Pancreas (tissue), 10 donors: ENCODE measurements at regions not wholly inside any gene's neighbourhood (a gene's known extent, or its start where the extent isn't known, plus 50 kb on each side); places are given as distances from the start of the nearest gene placed in this dataset.

ENCODE experiments used
- ATAC-seq, 4 donors: fragments of 200-7000 bp; cut with Tn5 transposase; one replicate each; pipeline versions ENCODE4 v1.8.0 to v1.9.1; 2020; ENCODE audit warnings: mild to moderate bottlenecking in 4 of 4, moderate library complexity in 4 of 4
- DNase-seq, 6 donors: peaks; one replicate each; pipeline ENCODE4 v3.0.0-alpha.2; 2020
- FAIRE-seq: peaks from 2 replicates; lab custom pipeline; 2012; peaks lifted over from hg19 to GRCh38; lab: Jason Lieb, UNC
- H3K27ac ChIP-seq, 4 donors: fragments of 200-600 bp; sonication (generic); 1 replicate in 3 of 4; 2 replicates in 1 of 4; pipeline versions ENCODE4 v1.5.0 to v1.8.0; 2020
- H3K27me3 ChIP-seq, 4 donors: fragments of 200-600 bp; one replicate each; pipeline ENCODE4 v1.8.0; 2021
- H3K36me3 ChIP-seq, 3 donors: fragments of 200-600 bp; sonication (generic) in 1 of 3; one replicate each; pipeline versions ENCODE4 v1.5.0 to v1.8.0; 2020 to 2021
- H3K4me1 ChIP-seq, 3 donors: fragments of 200-600 bp; one replicate each; pipeline ENCODE4 v1.8.0; 2021
- H3K4me3 ChIP-seq, 4 donors: fragments of 200-600 bp; sonication (generic) in 2 of 4; one replicate each; pipeline versions ENCODE4 v1.5.0 to v1.8.0; 2020 to 2021
- H3K9me3 ChIP-seq, 4 donors: fragments of 200-600 bp; one replicate each; pipeline ENCODE4 v1.8.0; 2021
- WGBS, 2 donors: extraction: QIAGEN DNeasy Blood & Tissue Kit; methylation state at CpG; one replicate each; pipeline ENCODE4 v1.1.7; 2013; 5-methylcytosine and 5-hydroxymethylcytosine counted together
- intact Hi-C, 3 donors: fragments of 100-400 bp; cut with DNase I; formaldehyde crosslinking; loops; one replicate each; pipeline versions ENCODE4 v1.11.1 to v1.14.2; 2022
- TF ChIP-seq, protein P1 (sequence below), 4 donors: fragments of 200-600 bp; sonication (generic) in 3 of 4; IDR thresholded peaks; one replicate each; pipeline versions ENCODE4 v1.5.0 to v1.8.0; 2021; ENCODE audit warnings: antibody characterized with exemption in 4 of 4
- donor health status: healthy with polysubstance abuse.
- donor health status: DM: no; HTN: no; CAD: no; lungs with moderate emphysema.
- donor health status: DM: no; HTN: no; CAD: no.
- donor health status: control.
- donor health status: control.
- donor health status: Bipolar disorder and iron deficiency.
- donor health status: DM: yes; HTN: yes; CAD: no.
- donor health status: DM: no; HTN: no; CAD: no.
- donor health status: DM: no; HTN: no; CAD: no.
- donor health status: DM: yes; HTN: yes; CAD: no.

DNA sequence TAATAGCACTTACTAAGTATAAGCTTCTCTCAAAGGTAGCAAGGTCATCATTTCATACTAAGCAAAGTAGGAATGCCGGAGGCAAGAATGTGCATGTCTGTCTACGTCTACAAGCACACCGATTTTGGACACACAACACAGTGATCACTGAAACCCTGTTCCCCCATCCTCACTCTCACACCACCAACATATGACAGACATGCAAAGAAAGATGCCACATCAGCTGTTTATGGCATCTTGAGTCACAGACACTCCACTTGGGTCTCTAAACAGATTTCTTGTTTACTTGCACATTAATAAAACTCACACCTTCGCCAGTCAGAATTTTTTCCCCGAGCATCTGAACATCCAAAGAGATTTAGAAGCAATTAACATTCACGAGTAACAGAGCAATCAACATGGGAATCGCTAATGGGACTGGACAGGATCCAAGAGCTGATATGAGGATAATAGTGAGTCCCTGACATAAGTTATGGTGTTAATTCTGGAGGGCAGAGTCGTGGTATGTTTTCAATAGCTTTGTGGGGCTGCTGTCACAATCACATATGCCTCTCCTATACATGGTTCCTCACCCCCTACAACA, 324.1 kb downstream of the DHX15 start:
- no peak overlapping the region for H3K27ac ChIP-seq
- ATAC-seq = no peak
- H3K36me3 ChIP-seq = no peaks in the 10 kb centered on the region
- H3K4me1 ChIP-seq = no peaks in the 10 kb centered on the region
- intact Hi-C loops = no loop called here
- no peak for FAIRE-seq
- H3K27me3 ChIP-seq = no peaks in the 10 kb centered on the region
- 37 to 47% methylated on average over 8 of the region's 8 CpGs for WGBS, 2 donors
- H3K9me3 ChIP-seq = no peaks in the 10 kb centered on the region
- no peak overlapping the region for H3K4me3 ChIP-seq
- TF ChIP-seq, protein P1, sequence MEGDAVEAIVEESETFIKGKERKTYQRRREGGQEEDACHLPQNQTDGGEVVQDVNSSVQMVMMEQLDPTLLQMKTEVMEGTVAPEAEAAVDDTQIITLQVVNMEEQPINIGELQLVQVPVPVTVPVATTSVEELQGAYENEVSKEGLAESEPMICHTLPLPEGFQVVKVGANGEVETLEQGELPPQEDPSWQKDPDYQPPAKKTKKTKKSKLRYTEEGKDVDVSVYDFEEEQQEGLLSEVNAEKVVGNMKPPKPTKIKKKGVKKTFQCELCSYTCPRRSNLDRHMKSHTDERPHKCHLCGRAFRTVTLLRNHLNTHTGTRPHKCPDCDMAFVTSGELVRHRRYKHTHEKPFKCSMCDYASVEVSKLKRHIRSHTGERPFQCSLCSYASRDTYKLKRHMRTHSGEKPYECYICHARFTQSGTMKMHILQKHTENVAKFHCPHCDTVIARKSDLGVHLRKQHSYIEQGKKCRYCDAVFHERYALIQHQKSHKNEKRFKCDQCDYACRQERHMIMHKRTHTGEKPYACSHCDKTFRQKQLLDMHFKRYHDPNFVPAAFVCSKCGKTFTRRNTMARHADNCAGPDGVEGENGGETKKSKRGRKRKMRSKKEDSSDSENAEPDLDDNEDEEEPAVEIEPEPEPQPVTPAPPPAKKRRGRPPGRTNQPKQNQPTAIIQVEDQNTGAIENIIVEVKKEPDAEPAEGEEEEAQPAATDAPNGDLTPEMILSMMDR (IDR thresholded peaks at IDR 0.05) = no peak
- DNase-seq = no peak

DNA sequence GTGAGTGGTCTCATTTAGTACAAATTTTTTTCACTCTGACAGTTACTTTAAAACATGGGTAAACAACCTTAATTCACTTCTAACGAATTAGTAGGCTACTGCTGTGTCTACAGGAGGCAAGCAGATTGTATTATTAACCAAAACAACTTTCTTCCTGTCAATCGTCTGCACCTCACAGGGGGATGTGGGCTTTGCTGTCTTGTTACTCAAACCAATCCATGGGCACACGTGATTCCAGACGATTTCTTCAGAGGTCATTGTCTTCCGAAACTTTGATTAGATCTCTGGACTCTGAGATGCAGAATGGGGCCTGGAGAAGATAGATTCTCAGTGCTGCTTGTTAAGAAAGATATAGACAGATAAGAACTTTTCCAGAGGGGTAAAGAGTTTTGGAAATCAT, 327.8 kb downstream of the DHX15 start:
- no peaks in the 10 kb centered on the region for H3K36me3 ChIP-seq
- 35 to 38% methylated on average over 5 of the region's 5 CpGs for WGBS, 2 donors
- no peaks in the 10 kb centered on the region for H3K9me3 ChIP-seq
- H3K4me1 ChIP-seq = no peaks in the 10 kb centered on the region
- no peak overlapping the region for H3K27ac ChIP-seq
- FAIRE-seq = no peak
- H3K4me3 ChIP-seq = no peak overlapping the region
- no peak for DNase-seq
- intact Hi-C loops = no loop called here
- H3K27me3 ChIP-seq = no peaks in the 10 kb centered on the region
- no peak for ATAC-seq
- TF ChIP-seq, protein P1 (IDR thresholded peaks at IDR 0.05) = no peak

DNA sequence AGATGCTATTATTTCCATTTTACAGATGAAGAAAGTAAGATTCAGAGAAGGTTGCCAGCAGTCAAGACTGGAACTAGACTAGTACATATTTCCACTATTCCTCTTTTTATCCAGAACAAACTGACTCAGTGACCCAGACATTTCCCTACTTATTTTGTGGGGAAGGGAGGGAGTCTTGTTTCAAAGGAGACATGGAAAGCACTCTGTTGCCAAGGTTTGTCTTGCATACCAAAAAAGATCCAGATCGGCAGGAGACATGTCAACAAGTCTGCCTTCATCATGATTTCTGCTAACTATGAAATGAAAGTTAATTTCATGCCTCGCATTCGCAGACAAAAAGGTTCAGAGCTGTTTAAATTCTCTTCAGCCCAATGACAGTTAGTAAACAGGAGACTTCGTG, 328.3 kb downstream of the DHX15 start:
- WGBS, 2 donors = 37 to 52% methylated on average over 4 of the region's 4 CpGs
- no peak for DNase-seq
- H3K4me3 ChIP-seq = no peak overlapping the region
- TF ChIP-seq, protein P1 (IDR thresholded peaks at IDR 0.05) = no peak
- no peaks in the 10 kb centered on the region for H3K4me1 ChIP-seq
- H3K27ac ChIP-seq = no peak overlapping the region
- no peak for FAIRE-seq
- no peak for ATAC-seq
- intact Hi-C loops = no loop called here
- no peaks in the 10 kb centered on the region for H3K36me3 ChIP-seq
- no peaks in the 10 kb centered on the region for H3K9me3 ChIP-seq
- no peaks in the 10 kb centered on the region for H3K27me3 ChIP-seq

DNA sequence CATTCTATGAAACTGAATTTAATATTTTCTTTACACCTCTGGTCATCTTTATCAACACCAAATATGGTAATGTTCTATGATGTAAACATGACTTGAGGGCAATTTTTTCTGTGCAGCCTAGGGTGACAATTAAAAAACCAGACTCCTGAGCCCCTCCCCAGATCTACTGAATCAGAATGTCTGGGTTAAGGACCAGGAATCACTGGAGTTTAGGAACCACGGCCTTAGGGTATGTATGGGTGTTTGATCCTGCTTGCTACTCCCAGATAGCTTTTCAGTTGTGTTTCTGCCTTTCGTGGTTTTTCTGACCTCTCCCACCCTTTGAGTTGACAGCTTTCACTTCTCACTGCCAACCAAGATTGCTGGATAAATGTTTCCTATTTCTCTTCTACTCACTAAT, 332.2 kb downstream of the DHX15 start:
- 48 to 57% methylated on average over 2 of the region's 2 CpGs for WGBS, 2 donors
- FAIRE-seq (no peak), ATAC-seq (no peak), DNase-seq (no peak)
- no peak overlapping the region for H3K27ac ChIP-seq
- intact Hi-C loops = no loop called here
- H3K9me3 ChIP-seq = no peaks in the 10 kb centered on the region
- no peak overlapping the region for H3K4me3 ChIP-seq
- H3K27me3 ChIP-seq = no peaks in the 10 kb centered on the region
- no peaks in the 10 kb centered on the region for H3K4me1 ChIP-seq
- TF ChIP-seq, protein P1 (IDR thresholded peaks at IDR 0.05) = no peak
- H3K36me3 ChIP-seq = no peaks in the 10 kb centered on the region

DNA sequence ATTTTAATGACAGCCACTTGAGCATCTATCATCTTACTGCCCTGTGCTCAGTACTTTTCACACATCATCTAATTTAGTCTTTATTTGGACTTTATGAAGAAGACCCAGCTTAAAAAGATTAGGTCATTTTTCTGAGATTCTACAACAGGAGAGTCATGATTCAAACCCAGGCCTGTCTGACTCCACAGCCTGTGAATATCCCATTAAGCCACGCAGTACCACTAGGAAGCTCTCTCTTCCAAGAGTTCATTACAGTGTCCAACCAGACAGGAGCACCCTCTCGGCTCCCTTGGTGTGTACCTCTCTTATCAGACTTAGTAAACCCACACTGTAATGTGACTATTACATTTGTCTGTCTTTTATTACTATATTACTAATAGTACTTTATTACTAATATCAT, 332.8 kb downstream of the DHX15 start:
- no peaks in the 10 kb centered on the region for H3K4me1 ChIP-seq
- ATAC-seq (no peak), FAIRE-seq (no peak), DNase-seq (no peak)
- intact Hi-C loops = no loop called here
- 51 to 68% methylated on average over 2 of the region's 2 CpGs for WGBS, 2 donors
- H3K36me3 ChIP-seq = no peaks in the 10 kb centered on the region
- TF ChIP-seq, protein P1 (IDR thresholded peaks at IDR 0.05) = no peak
- H3K27me3 ChIP-seq = no peaks in the 10 kb centered on the region
- no peak overlapping the region for H3K4me3 ChIP-seq
- no peaks in the 10 kb centered on the region for H3K9me3 ChIP-seq
- no peak overlapping the region for H3K27ac ChIP-seq
